ENCODE measurements at regions not wholly inside any gene's neighbourhood (a gene's known extent, or its start where the extent isn't known, plus 50 kb on each side); places are given as distances from the start of the nearest gene placed in this dataset.
"Not testable (repeated sequence)": the region's sequence is repeated elsewhere in the genome, so short reads cannot be mapped to it uniquely, and the experiment has no call there.

- H3K79me2 ChIP-seq (ENCODE audit: control insufficient read depth, insufficient read depth, low read length, unreplicated experiment), result no peaks in the 10 kb centered on the region
- no peaks in the 10 kb centered on the region for H3K27me3 ChIP-seq (ENCODE audit: insufficient read depth, low read length)
- H2AFZ ChIP-seq (ENCODE audit: low read length, unreplicated experiment), result no peak overlapping the region
- H3K27ac ChIP-seq (ENCODE audit: low read depth, low read length), result peak overlapping the region; percentile 84
- H3K4me3 ChIP-seq (ENCODE audit: low read depth, low read length), result no peak overlapping the region
- peaks cover 34% of the 10 kb centered on the region for H3K4me1 ChIP-seq (ENCODE audit: control insufficient read depth, insufficient read depth, low read length, unreplicated experiment)
- no peaks in the 10 kb centered on the region; the same call in 1 of the 2 replicates for H3K36me3 ChIP-seq (ENCODE audit: insufficient read depth, low read length)
Observed at GRCh38 chr5:91302958-91303357, 80.2 kb downstream of the ARRDC3 start.

GRCh38 chr5:91302305-91302704 lies 80.8 kb downstream of the ARRDC3 start:
- H3K36me3 ChIP-seq (ENCODE audit: insufficient read depth, low read length), result no peaks in the 10 kb centered on the region; the same call in 1 of the 2 replicates
- no peaks in the 10 kb centered on the region for H3K79me2 ChIP-seq (ENCODE audit: control insufficient read depth, insufficient read depth, low read length, unreplicated experiment)
- H2AFZ ChIP-seq (ENCODE audit: low read length, unreplicated experiment), result no peak overlapping the region
- H3K27me3 ChIP-seq (ENCODE audit: insufficient read depth, low read length), result no peaks in the 10 kb centered on the region
- peaks cover 28% of the 10 kb centered on the region for H3K4me1 ChIP-seq (ENCODE audit: control insufficient read depth, insufficient read depth, low read length, unreplicated experiment)
- H3K4me3 ChIP-seq (ENCODE audit: low read depth, low read length), result no peak overlapping the region
- peak overlapping the region; percentile 84 for H3K27ac ChIP-seq (ENCODE audit: low read depth, low read length)

GRCh38 chr5:91301106-91301846 lies 81.8 kb downstream of the ARRDC3 start:
- no peak overlapping the region for H2AFZ ChIP-seq (ENCODE audit: low read length, unreplicated experiment)
- H3K4me1 ChIP-seq (ENCODE audit: control insufficient read depth, insufficient read depth, low read length, unreplicated experiment), result peaks cover 27% of the 10 kb centered on the region
- H3K27ac ChIP-seq (ENCODE audit: low read depth, low read length), result peak overlapping the region; percentile 84

GRCh38 chr5:91297994-91298393 lies 85.1 kb downstream of the ARRDC3 start:
- Histone ChIP-seq H3K79me2 (ENCODE audit: control insufficient read depth, insufficient read depth, low read length, unreplicated experiment) (no peaks in the 10 kb centered on the region), H3K36me3 (ENCODE audit: insufficient read depth, low read length) (no peaks in the 10 kb centered on the region), H2AFZ (ENCODE audit: low read length, unreplicated experiment) (no peak overlapping the region), H3K27me3 (ENCODE audit: insufficient read depth, low read length) (no peaks in the 10 kb centered on the region), H3K4me3 (ENCODE audit: low read depth, low read length) (no peak overlapping the region), H3K27ac (ENCODE audit: low read depth, low read length) (peak overlapping the region; percentile 90), H3K4me1 (ENCODE audit: control insufficient read depth, insufficient read depth, low read length, unreplicated experiment) (peaks cover 34% of the 10 kb centered on the region)

More at GRCh38 chr5:91301106-91301846, 81.8 kb downstream of the ARRDC3 start:
- no peaks in the 10 kb centered on the region; the same call in 1 of the 2 replicates for H3K36me3 ChIP-seq (ENCODE audit: insufficient read depth, low read length)
- H3K27me3 ChIP-seq (ENCODE audit: insufficient read depth, low read length), result no peaks in the 10 kb centered on the region
- H3K79me2 ChIP-seq (ENCODE audit: control insufficient read depth, insufficient read depth, low read length, unreplicated experiment), result no peaks in the 10 kb centered on the region
- no peak overlapping the region for H3K4me3 ChIP-seq (ENCODE audit: low read depth, low read length)

- Histone ChIP-seq H3K4me1 (ENCODE audit: control insufficient read depth, insufficient read depth, low read length, unreplicated experiment) (peaks cover 27% of the 10 kb centered on the region), H2AFZ (ENCODE audit: low read length, unreplicated experiment) (no peak overlapping the region), H3K27ac (ENCODE audit: low read depth, low read length) (peak overlapping the region; percentile 90), H3K4me3 (ENCODE audit: low read depth, low read length) (no peak overlapping the region), H3K27me3 (ENCODE audit: insufficient read depth, low read length) (no peaks in the 10 kb centered on the region), H3K79me2 (ENCODE audit: control insufficient read depth, insufficient read depth, low read length, unreplicated experiment) (no peaks in the 10 kb centered on the region), H3K36me3 (ENCODE audit: insufficient read depth, low read length) (no peaks in the 10 kb centered on the region)
Observed at GRCh38 chr5:91296674-91297143, 86.4 kb downstream of the ARRDC3 start.

- Histone ChIP-seq H3K27ac (ENCODE audit: low read depth, low read length) (peak overlapping the region; percentile 90), H3K4me1 (ENCODE audit: control insufficient read depth, insufficient read depth, low read length, unreplicated experiment) (peaks cover 21% of the 10 kb centered on the region)
- not testable (repeated sequence) for H3K4me3 ChIP-seq (ENCODE audit: low read depth, low read length)
Observed at GRCh38 chr5:91296102-91296501, 87.0 kb downstream of the ARRDC3 start.

GRCh38 chr5:91293131-91293530 lies 90.0 kb downstream of the ARRDC3 start:
- Histone ChIP-seq H3K4me1 (ENCODE audit: control insufficient read depth, insufficient read depth, low read length, unreplicated experiment) (peaks cover 25% of the 10 kb centered on the region), H3K27me3 (ENCODE audit: insufficient read depth, low read length) (no peaks in the 10 kb centered on the region), H3K36me3 (ENCODE audit: insufficient read depth, low read length) (no peaks in the 10 kb centered on the region), H3K27ac (ENCODE audit: low read depth, low read length) (no peak overlapping the region), H3K4me3 (ENCODE audit: low read depth, low read length) (no peak overlapping the region), H3K79me2 (ENCODE audit: control insufficient read depth, insufficient read depth, low read length, unreplicated experiment) (no peaks in the 10 kb centered on the region), H2AFZ (ENCODE audit: low read length, unreplicated experiment) (no peak overlapping the region)

More at GRCh38 chr5:91296102-91296501, 87.0 kb downstream of the ARRDC3 start:
- H2AFZ ChIP-seq (ENCODE audit: low read length, unreplicated experiment); H3K27me3 ChIP-seq (ENCODE audit: insufficient read depth, low read length); H3K79me2 ChIP-seq (ENCODE audit: control insufficient read depth, insufficient read depth, low read length, unreplicated experiment); H3K36me3 ChIP-seq (ENCODE audit: insufficient read depth, low read length): not testable (repeated sequence)

- H3K36me3 ChIP-seq (ENCODE audit: insufficient read depth, low read length), result no peaks in the 10 kb centered on the region
- H3K4me1 ChIP-seq (ENCODE audit: control insufficient read depth, insufficient read depth, low read length, unreplicated experiment), result peaks cover 26% of the 10 kb centered on the region
- H3K27ac ChIP-seq (ENCODE audit: low read depth, low read length), result no peak overlapping the region
- no peak overlapping the region for H2AFZ ChIP-seq (ENCODE audit: low read length, unreplicated experiment)
- H3K4me3 ChIP-seq (ENCODE audit: low read depth, low read length), result no peak overlapping the region
- H3K79me2 ChIP-seq (ENCODE audit: control insufficient read depth, insufficient read depth, low read length, unreplicated experiment), result no peaks in the 10 kb centered on the region
- no peaks in the 10 kb centered on the region for H3K27me3 ChIP-seq (ENCODE audit: insufficient read depth, low read length)
Observed at GRCh38 chr5:91291628-91292569, 91.2 kb downstream of the ARRDC3 start.

GRCh38 chr5:91288118-91288916 lies 94.8 kb downstream of the ARRDC3 start:
- Histone ChIP-seq H3K27ac (ENCODE audit: low read depth, low read length) (peak overlapping the region; percentile 46), H3K36me3 (ENCODE audit: insufficient read depth, low read length) (no peaks in the 10 kb centered on the region), H3K27me3 (ENCODE audit: insufficient read depth, low read length) (no peaks in the 10 kb centered on the region), H2AFZ (ENCODE audit: low read length, unreplicated experiment) (no peak overlapping the region), H3K4me1 (ENCODE audit: control insufficient read depth, insufficient read depth, low read length, unreplicated experiment) (peaks cover 28% of the 10 kb centered on the region), H3K79me2 (ENCODE audit: control insufficient read depth, insufficient read depth, low read length, unreplicated experiment) (no peaks in the 10 kb centered on the region), H3K4me3 (ENCODE audit: low read depth, low read length) (no peak overlapping the region)

GRCh38 chr5:91285062-91285461 lies 98.1 kb downstream of the ARRDC3 start:
- H2AFZ ChIP-seq (ENCODE audit: low read length, unreplicated experiment); H3K27ac ChIP-seq (ENCODE audit: low read depth, low read length); H3K4me3 ChIP-seq (ENCODE audit: low read depth, low read length); H3K27me3 ChIP-seq (ENCODE audit: insufficient read depth, low read length); H3K79me2 ChIP-seq (ENCODE audit: control insufficient read depth, insufficient read depth, low read length, unreplicated experiment); H3K36me3 ChIP-seq (ENCODE audit: insufficient read depth, low read length): not testable (repeated sequence)
- H3K4me1 ChIP-seq (ENCODE audit: control insufficient read depth, insufficient read depth, low read length, unreplicated experiment), result peaks cover 45% of the 10 kb centered on the region

Measured in ACC112 (cell line).